ENCODE measurements at regions not wholly inside any gene's neighbourhood (a gene's known extent, or its start where the extent isn't known, plus 50 kb on each side); places are given as distances from the start of the nearest gene placed in this dataset.

GRCh38 chr18:78586586-78586985, 393.0 kb upstream of the SALL3 start:
- Histone ChIP-seq H3K9me3 (ENCODE audit: control insufficient read depth, low read length) (peaks cover 10% of the 10 kb centered on the region), H4K91ac (ENCODE audit: low read length) (no peak overlapping the region), H3K23ac (ENCODE audit: low read length in 2 of 2) (no peak overlapping the region), H3K4me2 (ENCODE audit: low read length, poor library complexity, severe bottlenecking) (no peak overlapping the region), H3K4me3 (ENCODE audit: insufficient read depth in 1 of 2, low read depth in 1 of 2, low read length in 2 of 2) (no peak overlapping the region), H3K36me3 (ENCODE audit: control insufficient read depth in 1 of 2, insufficient read depth in 2 of 2, low read depth in 1 of 2, low read length in 2 of 2) (no peaks in the 10 kb centered on the region), H3K27me3 (ENCODE audit: control insufficient read depth in 1 of 2, insufficient read depth in 1 of 2, low read length in 2 of 2) (no peaks in the 10 kb centered on the region), H4K8ac (ENCODE audit: low read length) (no peak overlapping the region), H3K18ac (ENCODE audit: low read depth in 1 of 2, low read length in 2 of 2) (no peak overlapping the region), H3K4ac (ENCODE audit: low read depth in 1 of 2, low read length in 2 of 2) (no peak overlapping the region), H3K14ac (ENCODE audit: low read length in 2 of 2) (no peak overlapping the region), H2BK15ac (ENCODE audit: low read depth, poor library complexity, severe bottlenecking) (no peak overlapping the region), H3K9ac (ENCODE audit: low read length) (no peak overlapping the region), H2BK120ac (ENCODE audit: low read depth, low read length) (no peak overlapping the region), H2AFZ (ENCODE audit: low read depth, low read length) (no peak overlapping the region), H3K79me1 (replicated peaks; ENCODE audit: low read length, poor library complexity, severe bottlenecking) (no peaks in the 10 kb centered on the region), H2AK5ac (ENCODE audit: low read length, severe bottlenecking) (no peak overlapping the region), H3K4me1 (ENCODE audit: control insufficient read depth, insufficient read depth, low read depth, low read length) (no peaks in the 10 kb centered on the region), H2BK5ac (ENCODE audit: low read depth, low read length, poor library complexity, severe bottlenecking) (no peak overlapping the region), H3K27ac (ENCODE audit: low read length, poor library complexity, severe bottlenecking) (no peak overlapping the region), H2BK12ac (ENCODE audit: low read length in 2 of 2) (no peak overlapping the region)
- DNase-seq, result no peak
- 95% methylated on average over 6 of the region's 7 CpGs for WGBS

GRCh38 chr18:78587096-78587495, 392.5 kb upstream of the SALL3 start:
- Histone ChIP-seq H3K4me1 (ENCODE audit: control insufficient read depth, insufficient read depth, low read depth, low read length) (no peaks in the 10 kb centered on the region), H3K27ac (ENCODE audit: low read length, poor library complexity, severe bottlenecking) (no peak overlapping the region), H3K18ac (ENCODE audit: low read depth in 1 of 2, low read length in 2 of 2) (no peak overlapping the region), H3K27me3 (ENCODE audit: control insufficient read depth in 1 of 2, insufficient read depth in 1 of 2, low read length in 2 of 2) (no peaks in the 10 kb centered on the region), H3K23ac (ENCODE audit: low read length in 2 of 2) (no peak overlapping the region), H3K4me3 (ENCODE audit: insufficient read depth in 1 of 2, low read depth in 1 of 2, low read length in 2 of 2) (no peak overlapping the region), H3K4me2 (ENCODE audit: low read length, poor library complexity, severe bottlenecking) (no peak overlapping the region), H2AFZ (ENCODE audit: low read depth, low read length) (no peak overlapping the region), H4K8ac (ENCODE audit: low read length) (no peak overlapping the region), H3K36me3 (ENCODE audit: control insufficient read depth in 1 of 2, insufficient read depth in 2 of 2, low read depth in 1 of 2, low read length in 2 of 2) (no peaks in the 10 kb centered on the region), H4K91ac (ENCODE audit: low read length) (no peak overlapping the region), H3K4ac (ENCODE audit: low read depth in 1 of 2, low read length in 2 of 2) (no peak overlapping the region), H3K79me1 (replicated peaks; ENCODE audit: low read length, poor library complexity, severe bottlenecking) (no peaks in the 10 kb centered on the region), H3K14ac (ENCODE audit: low read length in 2 of 2) (no peak overlapping the region), H3K9me3 (ENCODE audit: control insufficient read depth, low read length) (peaks cover 10% of the 10 kb centered on the region), H2BK5ac (ENCODE audit: low read depth, low read length, poor library complexity, severe bottlenecking) (no peak overlapping the region), H3K9ac (ENCODE audit: low read length) (no peak overlapping the region), H2BK12ac (ENCODE audit: low read length in 2 of 2) (no peak overlapping the region), H2AK5ac (ENCODE audit: low read length, severe bottlenecking) (no peak overlapping the region), H2BK120ac (ENCODE audit: low read depth, low read length) (no peak overlapping the region), H2BK15ac (ENCODE audit: low read depth, poor library complexity, severe bottlenecking) (no peak overlapping the region)
- DNase-seq, result no peak
- 83% methylated on average over 11 of the region's 11 CpGs for WGBS

- Histone ChIP-seq H3K36me3 (ENCODE audit: control insufficient read depth in 1 of 2, insufficient read depth in 2 of 2, low read depth in 1 of 2, low read length in 2 of 2) (no peaks in the 10 kb centered on the region), H3K4me2 (ENCODE audit: low read length, poor library complexity, severe bottlenecking) (no peak overlapping the region), H2BK120ac (ENCODE audit: low read depth, low read length) (no peak overlapping the region), H2AFZ (ENCODE audit: low read depth, low read length) (no peak overlapping the region), H3K79me1 (replicated peaks; ENCODE audit: low read length, poor library complexity, severe bottlenecking) (no peaks in the 10 kb centered on the region), H4K8ac (ENCODE audit: low read length) (no peak overlapping the region), H2BK15ac (ENCODE audit: low read depth, poor library complexity, severe bottlenecking) (no peak overlapping the region), H3K9me3 (ENCODE audit: control insufficient read depth, low read length) (peaks cover 10% of the 10 kb centered on the region), H3K4me1 (ENCODE audit: control insufficient read depth, insufficient read depth, low read depth, low read length) (no peaks in the 10 kb centered on the region), H3K9ac (ENCODE audit: low read length) (no peak overlapping the region), H2BK5ac (ENCODE audit: low read depth, low read length, poor library complexity, severe bottlenecking) (no peak overlapping the region), H4K91ac (ENCODE audit: low read length) (no peak overlapping the region), H3K27ac (ENCODE audit: low read length, poor library complexity, severe bottlenecking) (no peak overlapping the region), H3K4me3 (ENCODE audit: insufficient read depth in 1 of 2, low read depth in 1 of 2, low read length in 2 of 2) (no peak overlapping the region), H3K14ac (ENCODE audit: low read length in 2 of 2) (no peak overlapping the region), H2BK12ac (ENCODE audit: low read length in 2 of 2) (no peak overlapping the region), H3K4ac (ENCODE audit: low read depth in 1 of 2, low read length in 2 of 2) (no peak overlapping the region), H3K18ac (ENCODE audit: low read depth in 1 of 2, low read length in 2 of 2) (no peak overlapping the region), H3K27me3 (ENCODE audit: control insufficient read depth in 1 of 2, insufficient read depth in 1 of 2, low read length in 2 of 2) (no peaks in the 10 kb centered on the region), H3K23ac (ENCODE audit: low read length in 2 of 2) (no peak overlapping the region), H2AK5ac (ENCODE audit: low read length, severe bottlenecking) (no peak overlapping the region)
- DNase-seq, result no peak
- 81% methylated on average over 24 of the region's 24 CpGs for WGBS
Observed at GRCh38 chr18:78587626-78588600, 391.7 kb upstream of the SALL3 start.

- no peak overlapping the region for H2BK120ac ChIP-seq (ENCODE audit: low read depth, low read length)
- H4K91ac ChIP-seq (ENCODE audit: low read length), result no peak overlapping the region
- H2BK5ac ChIP-seq (ENCODE audit: low read depth, low read length, poor library complexity, severe bottlenecking), result no peak overlapping the region
- H3K9me3 ChIP-seq (ENCODE audit: control insufficient read depth, low read length), result peaks cover 20% of the 10 kb centered on the region
- DNase-seq, result no peak
- H2AFZ ChIP-seq (ENCODE audit: low read depth, low read length), result no peak overlapping the region
- no peaks in the 10 kb centered on the region for H3K27me3 ChIP-seq (ENCODE audit: control insufficient read depth in 1 of 2, insufficient read depth in 1 of 2, low read length in 2 of 2)
- no peak overlapping the region for H3K4me3 ChIP-seq (ENCODE audit: insufficient read depth in 1 of 2, low read depth in 1 of 2, low read length in 2 of 2)
- no peak overlapping the region for H3K27ac ChIP-seq (ENCODE audit: low read length, poor library complexity, severe bottlenecking)
- no peaks in the 10 kb centered on the region for H3K4me1 ChIP-seq (ENCODE audit: control insufficient read depth, insufficient read depth, low read depth, low read length)
- H3K23ac ChIP-seq (ENCODE audit: low read length in 2 of 2), result no peak overlapping the region
- no peak overlapping the region for H3K14ac ChIP-seq (ENCODE audit: low read length in 2 of 2)
- H3K4ac ChIP-seq (ENCODE audit: low read depth in 1 of 2, low read length in 2 of 2), result no peak overlapping the region
- H3K18ac ChIP-seq (ENCODE audit: low read depth in 1 of 2, low read length in 2 of 2), result no peak overlapping the region
- H3K36me3 ChIP-seq (ENCODE audit: control insufficient read depth in 1 of 2, insufficient read depth in 2 of 2, low read depth in 1 of 2, low read length in 2 of 2), result no peaks in the 10 kb centered on the region
- no peak overlapping the region for H4K8ac ChIP-seq (ENCODE audit: low read length)
- 71% methylated on average over 9 of the region's 9 CpGs for WGBS
- no peak overlapping the region for H2BK12ac ChIP-seq (ENCODE audit: low read length in 2 of 2)
- H2BK15ac ChIP-seq (ENCODE audit: low read depth, poor library complexity, severe bottlenecking), result no peak overlapping the region
- no peak overlapping the region for H3K9ac ChIP-seq (ENCODE audit: low read length)
- H3K4me2 ChIP-seq (ENCODE audit: low read length, poor library complexity, severe bottlenecking), result no peak overlapping the region
- H3K79me1 ChIP-seq (replicated peaks; ENCODE audit: low read length, poor library complexity, severe bottlenecking), result no peaks in the 10 kb centered on the region
- no peak overlapping the region for H2AK5ac ChIP-seq (ENCODE audit: low read length, severe bottlenecking)
Observed at GRCh38 chr18:78589916-78590437, 389.6 kb upstream of the SALL3 start.

All from mesenchymal stem cell (in vitro differentiated cells and primary cell).